Endothelial cell of umbilical vein (primary cell): ENCODE measurements at regions not wholly inside any gene's neighbourhood (a gene's known extent, or its start where the extent isn't known, plus 50 kb on each side); places are given as distances from the start of the nearest gene placed in this dataset.
"Not testable (repeated sequence)": the region's sequence is repeated elsewhere in the genome, so short reads cannot be mapped to it uniquely, and the experiment has no call there.

Experiments used
- BruUV-seq: library from RNA; stranded (reverse); fragments of 400-500 nt; replicated peaks from 2 replicates; lab custom pipeline; 2021; lab: Mats Ljungman, UMichigan
- CTCF ChIA-PET: fragments of 300-600, 350-600 bp; sonication (Branson Sonifier 250); formaldehyde crosslinking; loops from one replicate; lab custom pipeline; 2021; ENCODE audit warnings: antibody characterized with exemption, inconsistent platforms; lab: Charles Lee
- POLR2A ChIA-PET: fragments of 300-600, 350-600 bp; sonication (Branson Sonifier 250); formaldehyde crosslinking; loops from one replicate; lab custom pipeline; 2021; ENCODE audit warnings: antibody characterized with exemption, inconsistent platforms; lab: Charles Lee
- DNase-seq: peaks from one replicate; pipeline ENCODE4 v3.0.0-alpha.2; 2011; ENCODE audit warnings: low read depth, low spot score
- FAIRE-seq: peaks from 2 replicates; lab custom pipeline; 2011; peaks lifted over from hg19 to GRCh38; lab: Jason Lieb, UNC
- H2AFZ ChIP-seq: 2 replicates; pipeline ENCODE4 v1.6.0; 2012; ENCODE audit warnings: low read depth, low read length, control low read depth, inconsistent platforms
- H3K27ac ChIP-seq: 2 replicates; pipeline ENCODE4 v1.5.1; 2011; ENCODE audit warnings: low read depth, mild to moderate bottlenecking, control low read depth, low read length, moderate library complexity; ENCODE audit not compliant: insufficient read depth
- H3K27me3 ChIP-seq, 2 experiments: 2 replicates each; pipeline versions ENCODE4 v1.6.0 to v1.6.1; 2011; ENCODE audit warnings: low read length in 2 of 2, mixed read lengths in 1 of 2; ENCODE audit not compliant: control insufficient read depth in 2 of 2, insufficient read depth in 2 of 2
- H3K36me3 ChIP-seq, 2 experiments: 2 replicates in 1 of 2; 3 replicates in 1 of 2; pipeline ENCODE4 v1.5.1; 2011; ENCODE audit warnings: low read length in 2 of 2, mild to moderate bottlenecking in 1 of 2, moderate library complexity in 1 of 2; ENCODE audit not compliant: control insufficient read depth in 2 of 2, insufficient read depth in 2 of 2; ENCODE audit errors: extremely low read depth in 1 of 2
- H3K4me1 ChIP-seq: 3 replicates; pipeline ENCODE4 v1.5.1; 2011; ENCODE audit warnings: mild to moderate bottlenecking, low read length; ENCODE audit not compliant: control insufficient read depth, insufficient read depth; ENCODE audit errors: extremely low read depth
- H3K4me2 ChIP-seq: 2 replicates; pipeline ENCODE4 v1.6.1; 2011; ENCODE audit warnings: low read length, control low read depth, mixed read lengths; ENCODE audit not compliant: insufficient read depth
- H3K4me3 ChIP-seq, 3 experiments: fragments of 200-600 bp in 1 of 3; sonication (generic), shearing (Covaris generic) in 1 of 3; replicated peaks in 1 of 3; 2 replicates each; pipeline ENCODE4 v1.5.1; 2011 to 2016; ENCODE audit warnings: control low read depth in 3 of 3, low read length in 3 of 3, mild to moderate bottlenecking in 2 of 3, inconsistent platforms in 1 of 3, low read depth in 1 of 3, moderate library complexity in 1 of 3; ENCODE audit not compliant: insufficient read depth in 1 of 3
- H3K79me2 ChIP-seq: 2 replicates; pipeline ENCODE4 v1.6.0; 2012; ENCODE audit warnings: low read length, inconsistent platforms; ENCODE audit not compliant: control insufficient read depth, insufficient read depth
- H3K9ac ChIP-seq: replicated peaks from 2 replicates; pipeline ENCODE3; 2011; ENCODE audit warnings: low read length, control low read depth; ENCODE audit not compliant: insufficient read depth; ENCODE audit errors: extremely low read depth
- H3K9me1 ChIP-seq: replicated peaks from 3 replicates; pipeline ENCODE4 v1.6.0; 2011; ENCODE audit warnings: mild to moderate bottlenecking, low read length; ENCODE audit not compliant: control insufficient read depth, insufficient read depth; ENCODE audit errors: extremely low read depth
- H3K9me3 ChIP-seq: replicated peaks from 2 replicates; pipeline ENCODE4 v1.5.1; 2012; ENCODE audit warnings: low read length, inconsistent platforms; ENCODE audit not compliant: control insufficient read depth, insufficient read depth
- H4K20me1 ChIP-seq: replicated peaks from 2 replicates; pipeline ENCODE3; 2011; ENCODE audit warnings: mild to moderate bottlenecking, low read length; ENCODE audit not compliant: control insufficient read depth, insufficient read depth; ENCODE audit errors: extremely low read depth
- CTCF ChIP-seq, 2 donors: IDR thresholded peaks; 1 replicate in 1 of 2; 2 replicates in 1 of 2; pipeline ENCODE4 v1.5.1; 2011; ENCODE audit warnings: low read length in 2 of 2, mild to moderate bottlenecking in 2 of 2, moderate library complexity in 2 of 2, control low read depth in 1 of 2, inconsistent platforms in 1 of 2, low read depth in 1 of 2; ENCODE audit not compliant: insufficient read depth in 1 of 2; ENCODE audit errors: extremely low read depth in 1 of 2
- GATA2 ChIP-seq: IDR thresholded peaks from 2 replicates; pipeline ENCODE4 v1.7.0; 2011; ENCODE audit warnings: low read depth, mild to moderate bottlenecking, moderate library complexity, mixed read lengths, low read length; ENCODE audit not compliant: insufficient read length, insufficient read depth
- JUN ChIP-seq: IDR thresholded peaks from 2 replicates; pipeline ENCODE4 v1.6.1; 2011; ENCODE audit warnings: borderline replicate concordance, low read depth; ENCODE audit not compliant: insufficient read length, insufficient read depth
- MAX ChIP-seq: IDR thresholded peaks from 2 replicates; pipeline ENCODE4 v1.6.1; 2011; ENCODE audit not compliant: insufficient read depth, insufficient read length
- MYC ChIP-seq: IDR thresholded peaks from one replicate; pipeline ENCODE4 v1.6.1; 2011; ENCODE audit warnings: mild to moderate bottlenecking, low read depth, low read length
- POLR2A ChIP-seq: IDR thresholded peaks from 2 replicates; pipeline ENCODE4 v1.6.1; 2012; ENCODE audit warnings: low read depth, mild to moderate bottlenecking, control low read depth, low read length
- POLR2AphosphoS5 ChIP-seq: IDR thresholded peaks from 2 replicates; pipeline ENCODE4 v1.6.1; 2012; ENCODE audit warnings: low read depth, mild to moderate bottlenecking, control low read depth, low read length, moderate library complexity; ENCODE audit not compliant: insufficient read depth
- dilution Hi-C: fragments of 300-500 bp; cut with MboI; formaldehyde crosslinking; loops from one replicate; pipeline ENCODE4 v1.15.0; 2019; ENCODE audit warnings: low sequenced_read_pairs; ENCODE audit not compliant: extremely low pct_ligation_motif_present
- intact Hi-C: fragments of 100-400 bp; cut with micrococcal nuclease; formaldehyde crosslinking; loops from one replicate; pipeline ENCODE4 v1.10.0; 2022

GRCh38 chr3:194886836-194887235 lies 201.2 kb downstream of the FAM43A start:
- H3K36me3 ChIP-seq, result no peaks in the 10 kb centered on the region
- H3K4me2 ChIP-seq, result no peak overlapping the region
- no peak overlapping the region for H3K9ac ChIP-seq
- H4K20me1 ChIP-seq, result no peaks in the 10 kb centered on the region
- no peak for FAIRE-seq
- no peaks in the 10 kb centered on the region for H3K27me3 ChIP-seq
- TF ChIP-seq GATA2 (no peak), MYC (no peak), POLR2A (no peak), JUN (no peak), POLR2AphosphoS5 (no peak), CTCF (IDR thresholded peaks at IDR 0.05; ENCODE audit: extremely low read depth in 1 of 2, insufficient read depth in 1 of 2, low read depth in 1 of 2, low read length in 2 of 2) (no peak), MAX (no peak)
- ChIA-PET CTCF (no interaction called here), POLR2A (no interaction called here)
- H3K79me2 ChIP-seq, result no peaks in the 10 kb centered on the region
- intact Hi-C loops, result no loop called here
- peaks cover 12% of the 10 kb centered on the region for H3K4me1 ChIP-seq
- no peak overlapping the region for H3K27ac ChIP-seq
- no peak overlapping the region for H3K4me3 ChIP-seq
- no peak for DNase-seq
- peaks cover 2% of the 10 kb centered on the region for H3K9me3 ChIP-seq
- no TSS peak for BruUV-seq
- dilution Hi-C loops, result no loop called here
- H3K9me1 ChIP-seq, result no peaks in the 10 kb centered on the region
- H2AFZ ChIP-seq, result no peak overlapping the region

- CTCF ChIA-PET, result interaction anchor here (1.7 kb wide), 1 partner anchor 217 kb away, joined by 3 read pairs; no protein-coding TSS in a partner anchor
- H3K27me3 ChIP-seq, intact Hi-C loops, H2AFZ ChIP-seq, DNase-seq, H4K20me1 ChIP-seq, H3K79me2 ChIP-seq, H3K36me3 ChIP-seq, dilution Hi-C loops, H3K4me3 ChIP-seq, H3K9ac ChIP-seq, H3K9me1 ChIP-seq, BruUV-seq, H3K9me3 ChIP-seq, H3K4me2 ChIP-seq, POLR2A ChIA-PET, FAIRE-seq, H3K27ac ChIP-seq: not testable (repeated sequence)
- H3K4me1 ChIP-seq, result peaks cover 12% of the 10 kb centered on the region
Observed at GRCh38 chr3:194888062-194888461, 202.4 kb downstream of the FAM43A start.
